B cell (primary cell): ENCODE measurements at regions not wholly inside any gene's neighbourhood (a gene's known extent, or its start where the extent isn't known, plus 50 kb on each side); places are given as distances from the start of the nearest gene placed in this dataset.
"Not testable (repeated sequence)": the region's sequence is repeated elsewhere in the genome, so short reads cannot be mapped to it uniquely, and the experiment has no call there.

Experiments used
- ATAC-seq: fragments of 200-7000 bp; cut with Tn5 transposase; one replicate; pipeline ENCODE4 v1.10.0; 2021; ENCODE audit warnings: low read depth, mild to moderate bottlenecking, moderate number of reproducible peaks, moderate library complexity
- CTCF ChIA-PET: fragments of 350-600 bp; sonication (Branson Sonifier 250); formaldehyde crosslinking; loops from one replicate; lab custom pipeline; 2021; ENCODE audit warnings: antibody characterized with exemption, inconsistent platforms; lab: Charles Lee
- POLR2A ChIA-PET: fragments of 350-600 bp; sonication (Branson Sonifier 250); formaldehyde crosslinking; loops from one replicate; lab custom pipeline; 2021; ENCODE audit warnings: antibody characterized with exemption; lab: Charles Lee
- DNase-seq: peaks from one replicate; pipeline ENCODE4 v3.0.0; 2013
- H2AFZ ChIP-seq: 2 replicates; pipeline ENCODE4 v1.6.1; 2012; ENCODE audit warnings: mild to moderate bottlenecking, low read depth, low read length; ENCODE audit not compliant: insufficient read depth, poor library complexity, severe bottlenecking
- H3K27ac ChIP-seq, 2 donors: 1 replicate in 1 of 2; 2 replicates in 1 of 2; pipeline ENCODE4 v1.5.1; 2012 to 2013; ENCODE audit warnings: low read length in 2 of 2, mild to moderate bottlenecking in 2 of 2, moderate library complexity in 1 of 2
- H3K27me3 ChIP-seq, 4 experiments: fragments of 200-600 bp in 1 of 4; sonication (generic) in 1 of 4; replicated peaks in 1 of 4; 1 replicate in 2 of 4; 2 replicates in 2 of 4; pipeline versions ENCODE4 v1.6.1 to v1.7.0; 2013 to 2016; ENCODE audit warnings: low read length in 3 of 4, mild to moderate bottlenecking in 2 of 4, mixed read lengths in 1 of 4, moderate library complexity in 1 of 4; ENCODE audit not compliant: insufficient read depth in 4 of 4, control insufficient read depth in 3 of 4; ENCODE audit errors: control extremely low read depth in 1 of 4
- H3K36me3 ChIP-seq, 2 experiments: replicated peaks in 1 of 2; 1 replicate in 1 of 2; 2 replicates in 1 of 2; pipeline versions ENCODE4 v1.6.1 to v1.7.1; 2013; ENCODE audit warnings: low read length in 1 of 2; ENCODE audit not compliant: insufficient read depth in 2 of 2, control insufficient read depth in 1 of 2; ENCODE audit errors: control extremely low read depth in 1 of 2, extremely low read depth in 1 of 2
- H3K4me1 ChIP-seq, 2 donors: fragments of 200-600 bp in 1 of 2; sonication (generic) in 1 of 2; 1 replicate in 1 of 2; 2 replicates in 1 of 2; pipeline versions ENCODE4 v1.5.1 to v1.6.1; 2013 to 2017; ENCODE audit warnings: low read length in 2 of 2; ENCODE audit not compliant: control insufficient read depth in 2 of 2, insufficient read depth in 2 of 2
- H3K4me2 ChIP-seq: replicated peaks from 2 replicates; pipeline ENCODE3; 2012; ENCODE audit warnings: mild to moderate bottlenecking, low read depth, low read length; ENCODE audit not compliant: poor library complexity, severe bottlenecking
- H3K4me3 ChIP-seq, 5 experiments: fragments of 200-600 bp in 1 of 5; sonication (generic) in 1 of 5; 1 replicate in 3 of 5; 2 replicates in 2 of 5; pipeline versions ENCODE4 v1.5.1 to v1.7.0; 2011 to 2016; ENCODE audit warnings: low read length in 4 of 5, mild to moderate bottlenecking in 4 of 5, low read depth in 2 of 5, control low read depth in 1 of 5, moderate library complexity in 1 of 5; ENCODE audit not compliant: insufficient read depth in 1 of 5; ENCODE audit errors: control extremely low read depth in 1 of 5, extremely low read depth in 1 of 5
- H3K79me2 ChIP-seq: fragments of 200-600 bp; sonication (generic); one replicate; pipeline ENCODE4 v1.6.0; 2016; ENCODE audit warnings: low read length; ENCODE audit not compliant: control insufficient read depth, insufficient read depth
- H3K9ac ChIP-seq: fragments of 200-600 bp; sonication (generic); 2 replicates; pipeline ENCODE4 v1.6.1; 2017; ENCODE audit warnings: mild to moderate bottlenecking, low read length, moderate library complexity
- H3K9me3 ChIP-seq, 3 donors: one replicate each; pipeline versions ENCODE4 v1.6.1 to v1.7.1; 2013; ENCODE audit warnings: low read length in 2 of 3; ENCODE audit not compliant: control insufficient read depth in 2 of 3, insufficient read depth in 1 of 3; ENCODE audit errors: control extremely low read depth in 1 of 3
- H4K20me1 ChIP-seq: 2 replicates; pipeline ENCODE4 v1.6.0; 2012; ENCODE audit warnings: mild to moderate bottlenecking, low read length; ENCODE audit not compliant: insufficient read depth, control insufficient read depth, poor library complexity, severe bottlenecking
- H3K27ac Mint-ChIP-seq: one replicate; pipeline ENCODE4 v1.8.0; 2021; ENCODE audit warnings: mixed read lengths
- H3K27me3 Mint-ChIP-seq: one replicate; pipeline ENCODE4 v1.8.0; 2021; ENCODE audit warnings: mixed read lengths
- H3K4me1 Mint-ChIP-seq: one replicate; pipeline ENCODE4 v1.8.0; 2021; ENCODE audit warnings: mixed read lengths
- H3K4me3 Mint-ChIP-seq: one replicate; pipeline ENCODE4 v1.8.0; 2021; ENCODE audit warnings: mixed read lengths
- H3K9me3 Mint-ChIP-seq: one replicate; pipeline ENCODE4 v1.8.0; 2022; ENCODE audit warnings: mixed read lengths; ENCODE audit not compliant: insufficient read depth
- CTCF ChIP-seq: fragments of 200-600 bp; IDR thresholded peaks from one replicate; pipeline ENCODE4 v1.8.0; 2022; ENCODE audit warnings: antibody characterized with exemption, mild to moderate bottlenecking
- EZH2 ChIP-seq: IDR thresholded peaks from 2 replicates; pipeline ENCODE4 v1.6.1; 2012; ENCODE audit warnings: borderline replicate concordance, low read depth, mild to moderate bottlenecking, moderate library complexity, low read length; ENCODE audit not compliant: insufficient read depth, poor library complexity, severe bottlenecking
- WGBS: methylation state at CpG from one replicate; pipeline ENCODE4 v1.1.5; 2013; ENCODE audit warnings: missing lambda C conversion rate; ENCODE audit not compliant: insufficient coverage; 5-methylcytosine and 5-hydroxymethylcytosine counted together
- intact Hi-C: fragments of 100-400 bp; cut with micrococcal nuclease; formaldehyde crosslinking; loops from one replicate; pipeline ENCODE4 v1.10.0; 2022

GRCh38 chr12:131271724-131272123, 318.0 kb downstream of the ADGRD1 start:
- no peak for ATAC-seq
- CTCF ChIA-PET = interaction anchor here (0.6 kb wide), 1 partner anchor 8 kb away, joined by 3 read pairs; no protein-coding TSS in a partner anchor

GRCh38 chr12:131272283-131272814, 318.6 kb downstream of the ADGRD1 start:
- intact Hi-C loops, H3K4me2 ChIP-seq, H3K27me3 ChIP-seq, H3K4me1 Mint-ChIP-seq, H3K9me3 ChIP-seq, H3K9ac ChIP-seq, H3K27me3 Mint-ChIP-seq, H3K79me2 ChIP-seq, H3K27ac ChIP-seq, H3K4me3 Mint-ChIP-seq, ATAC-seq, H4K20me1 ChIP-seq, H3K9me3 Mint-ChIP-seq, H3K4me1 ChIP-seq, H2AFZ ChIP-seq, POLR2A ChIA-PET, H3K36me3 ChIP-seq, H3K4me3 ChIP-seq, DNase-seq, H3K27ac Mint-ChIP-seq: not testable (repeated sequence)
- CTCF ChIA-PET = interaction anchor here (0.6 kb wide), 1 partner anchor 9 kb away, joined by 3 read pairs; no protein-coding TSS in a partner anchor
- 92% methylated on average over 7 of the region's 8 CpGs for WGBS

More at GRCh38 chr12:131271724-131272123, 318.0 kb downstream of the ADGRD1 start:
- Histone ChIP-seq H3K79me2 (no peaks in the 10 kb centered on the region), H3K4me3 (no peak overlapping the region), H3K27me3 (no peaks in the 10 kb centered on the region), H3K9ac (no peak overlapping the region), H3K36me3 (no peaks in the 10 kb centered on the region), H3K9me3 (no peaks in the 10 kb centered on the region), H3K27ac (no peak overlapping the region), H3K4me1 (no peaks in the 10 kb centered on the region), H3K4me2 (no peak overlapping the region), H4K20me1 (no peaks in the 10 kb centered on the region), H2AFZ (no peak overlapping the region)
- Mint-ChIP-seq H3K4me1 (no peaks in the 10 kb centered on the region), H3K27me3 (peaks cover 3% of the 10 kb centered on the region), H3K27ac (no peak overlapping the region), H3K4me3 (no peak overlapping the region), H3K9me3 (no peaks in the 10 kb centered on the region)
- no peak for DNase-seq
- POLR2A ChIA-PET = no interaction called here
- intact Hi-C loops = no loop called here
- TF ChIP-seq CTCF = no peak
- no peak for TF ChIP-seq EZH2
